ENCODE measurements at regions not wholly inside any gene's neighbourhood (a gene's known extent, or its start where the extent isn't known, plus 50 kb on each side); places are given as distances from the start of the nearest gene placed in this dataset.

DNA sequence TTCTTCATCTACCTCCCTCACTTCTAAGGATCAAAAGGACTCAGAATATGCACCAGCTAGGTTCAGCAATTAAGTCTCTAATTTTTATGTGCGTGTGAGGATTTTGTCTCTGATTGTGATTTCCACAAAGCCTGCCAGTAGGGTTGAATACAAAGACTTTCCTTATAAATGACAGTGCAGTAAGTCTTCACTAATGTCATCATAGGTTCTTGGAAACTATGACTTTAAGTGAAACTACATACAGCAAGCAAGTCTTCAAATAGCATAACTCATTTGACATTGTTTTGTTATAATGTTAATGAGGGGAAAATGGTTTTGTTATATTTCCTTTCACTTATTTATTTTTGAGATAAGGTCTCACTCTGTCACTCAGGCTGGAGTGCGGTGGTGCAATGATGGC, 526.3 kb upstream of the DCC start:
- Mint-ChIP-seq H3K27me3 (ENCODE audit: low read depth) (peaks cover 2% of the 10 kb centered on the region), H3K36me3 (ENCODE audit: low read depth) (no peaks in the 10 kb centered on the region), H3K4me3 (no peak overlapping the region), H3K9me3 (no peaks in the 10 kb centered on the region), H3K27ac (no peak overlapping the region), H3K4me1 (ENCODE audit: low read depth) (no peaks in the 10 kb centered on the region)
- intact Hi-C loops (cut with micrococcal nuclease), result no loop called here
- DNase-seq, result no peak
- CTCF ChIA-PET, result no interaction called here

DNA sequence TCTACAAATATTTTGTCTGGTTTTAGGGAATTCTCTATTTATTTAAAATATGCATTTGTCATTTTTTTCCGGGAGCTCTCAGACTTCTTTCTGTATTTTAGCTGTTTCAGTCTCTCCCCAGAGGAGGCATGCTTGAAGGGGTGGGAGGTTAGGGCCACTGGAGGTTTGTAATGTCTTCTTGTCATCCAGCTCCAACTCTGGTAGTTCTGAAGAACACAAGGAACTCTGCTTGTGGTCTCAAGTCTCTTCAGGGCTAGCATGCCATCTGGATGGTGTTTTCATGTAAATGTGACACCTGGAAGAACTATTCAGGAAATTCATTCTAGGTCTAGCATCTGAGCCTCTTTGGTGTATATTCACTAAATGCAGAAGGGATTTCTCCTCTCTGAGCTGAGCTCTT, 518.4 kb upstream of the DCC start:
- Mint-ChIP-seq H3K27me3 (ENCODE audit: low read depth) (no peaks in the 10 kb centered on the region), H3K27ac (no peak overlapping the region), H3K4me1 (ENCODE audit: low read depth) (no peaks in the 10 kb centered on the region), H3K9me3 (no peaks in the 10 kb centered on the region), H3K4me3 (no peak overlapping the region), H3K36me3 (ENCODE audit: low read depth) (no peaks in the 10 kb centered on the region)
- DNase-seq, result no peak
- intact Hi-C loops (cut with micrococcal nuclease), result no loop called here
- CTCF ChIA-PET, result no interaction called here

GRCh38 chr18:51824746-51825145, 515.3 kb upstream of the DCC start:
- no peak overlapping the region for H3K27ac Mint-ChIP-seq
- intact Hi-C loops (cut with micrococcal nuclease), result no loop called here
- CTCF ChIA-PET, result no interaction called here

GRCh38 chr18:51833850-51834249, 506.1 kb upstream of the DCC start:
- H3K4me1 Mint-ChIP-seq (ENCODE audit: low read depth), result no peaks in the 10 kb centered on the region
- no peaks in the 10 kb centered on the region for H3K36me3 Mint-ChIP-seq (ENCODE audit: low read depth)
- no peak overlapping the region for H3K27ac Mint-ChIP-seq
- DNase-seq, result no peak
- intact Hi-C loops (cut with micrococcal nuclease), result no loop called here
- H3K4me3 Mint-ChIP-seq, result no peak overlapping the region
- CTCF ChIA-PET, result no interaction called here
- H3K27me3 Mint-ChIP-seq (ENCODE audit: low read depth), result no peaks in the 10 kb centered on the region
- H3K9me3 Mint-ChIP-seq, result peaks cover 2% of the 10 kb centered on the region

More at GRCh38 chr18:51824746-51825145, 515.3 kb upstream of the DCC start:
- no peak for DNase-seq
- Mint-ChIP-seq H3K4me1 (ENCODE audit: low read depth) (no peaks in the 10 kb centered on the region), H3K9me3 (peaks cover 5% of the 10 kb centered on the region), H3K27me3 (ENCODE audit: low read depth) (no peaks in the 10 kb centered on the region), H3K4me3 (no peak overlapping the region), H3K36me3 (ENCODE audit: low read depth) (peaks cover 3% of the 10 kb centered on the region)

DNA sequence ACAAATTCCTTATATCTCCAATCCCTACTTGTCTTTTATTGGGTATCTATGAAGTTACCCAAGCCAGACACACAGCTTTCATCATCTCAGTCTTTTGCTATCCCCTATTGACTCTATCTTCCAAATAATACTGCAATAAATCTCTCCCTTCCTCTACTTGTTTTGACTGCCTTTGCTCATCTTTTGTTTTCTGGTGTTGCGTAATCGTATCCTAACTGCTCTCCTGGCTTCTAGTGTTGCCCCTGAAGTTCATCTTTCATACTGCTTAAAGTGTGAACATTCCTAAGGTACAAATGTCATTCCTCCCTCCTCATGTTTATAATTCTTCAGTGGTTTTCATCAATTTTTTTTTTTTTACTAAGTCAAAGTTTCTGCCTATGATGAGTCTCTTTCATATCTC, 491.3 kb upstream of the DCC start:
- Mint-ChIP-seq H3K4me1 (ENCODE audit: low read depth) (no peaks in the 10 kb centered on the region), H3K9me3 (peaks cover 14% of the 10 kb centered on the region), H3K36me3 (ENCODE audit: low read depth) (no peaks in the 10 kb centered on the region), H3K27ac (no peak overlapping the region), H3K4me3 (no peak overlapping the region), H3K27me3 (ENCODE audit: low read depth) (no peaks in the 10 kb centered on the region)
- CTCF ChIA-PET, result no interaction called here
- DNase-seq, result no peak
- intact Hi-C loops (cut with micrococcal nuclease), result no loop called here

GRCh38 chr18:51852681-51853080, 487.3 kb upstream of the DCC start:
- CTCF ChIA-PET, result no interaction called here
- intact Hi-C loops (cut with micrococcal nuclease), result no loop called here
- no peak overlapping the region for H3K4me3 Mint-ChIP-seq
- no peaks in the 10 kb centered on the region for H3K36me3 Mint-ChIP-seq (ENCODE audit: low read depth)
- H3K4me1 Mint-ChIP-seq (ENCODE audit: low read depth), result no peaks in the 10 kb centered on the region
- peaks cover 7% of the 10 kb centered on the region for H3K9me3 Mint-ChIP-seq
- DNase-seq, result no peak
- H3K27me3 Mint-ChIP-seq (ENCODE audit: low read depth), result no peaks in the 10 kb centered on the region
- H3K27ac Mint-ChIP-seq, result no peak overlapping the region

DNA sequence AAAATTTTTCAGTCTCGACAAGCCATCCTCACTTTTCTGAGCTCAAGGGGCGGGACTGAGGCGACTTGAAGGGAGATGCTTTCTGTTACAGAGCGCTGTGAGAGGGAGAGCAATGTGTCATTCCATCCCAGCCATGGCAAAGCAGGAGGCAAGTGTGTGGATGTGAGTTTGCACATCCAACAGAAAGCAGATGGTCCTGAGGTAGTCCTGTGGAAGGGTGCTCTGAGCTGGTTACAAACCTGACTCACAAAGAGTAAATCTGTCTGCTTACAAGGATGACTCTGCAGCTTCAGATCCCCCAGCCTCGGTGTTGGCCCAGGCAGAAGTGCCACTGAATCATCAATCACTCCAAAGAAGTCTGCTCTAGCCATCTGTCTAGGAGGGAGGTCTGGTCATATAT, 482.0 kb upstream of the DCC start:
- CTCF ChIA-PET, result no interaction called here
- Mint-ChIP-seq H3K9me3 (no peaks in the 10 kb centered on the region), H3K27me3 (ENCODE audit: low read depth) (no peaks in the 10 kb centered on the region), H3K4me3 (no peak overlapping the region), H3K4me1 (ENCODE audit: low read depth) (no peaks in the 10 kb centered on the region), H3K27ac (no peak overlapping the region), H3K36me3 (ENCODE audit: low read depth) (no peaks in the 10 kb centered on the region)
- intact Hi-C loops (cut with micrococcal nuclease), result no loop called here
- DNase-seq, result no peak

DNA sequence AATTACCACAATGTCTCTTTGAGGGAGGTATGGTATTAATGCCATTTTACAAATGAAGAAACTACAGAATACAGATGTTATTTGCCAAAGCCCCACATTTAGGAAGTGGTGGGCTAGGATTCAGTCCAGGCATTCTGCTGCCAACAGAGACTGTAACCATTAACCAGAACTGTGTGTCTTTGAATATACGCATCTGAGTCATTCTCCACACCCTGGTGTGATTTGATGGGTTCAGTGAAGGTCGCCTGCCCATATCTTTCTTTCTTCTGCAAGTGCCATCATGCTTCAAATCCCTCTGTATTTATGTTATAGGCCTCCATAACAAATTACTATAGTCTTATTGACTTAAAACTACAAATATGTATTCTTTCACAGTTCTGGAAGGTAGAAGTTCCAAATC, 479.0 kb upstream of the DCC start:
- CTCF ChIA-PET, result no interaction called here
- Mint-ChIP-seq H3K27me3 (ENCODE audit: low read depth) (no peaks in the 10 kb centered on the region), H3K4me3 (no peak overlapping the region), H3K36me3 (ENCODE audit: low read depth) (no peaks in the 10 kb centered on the region), H3K4me1 (ENCODE audit: low read depth) (no peaks in the 10 kb centered on the region), H3K27ac (no peak overlapping the region), H3K9me3 (no peaks in the 10 kb centered on the region)
- intact Hi-C loops (cut with micrococcal nuclease), result no loop called here
- no peak for DNase-seq

DNA sequence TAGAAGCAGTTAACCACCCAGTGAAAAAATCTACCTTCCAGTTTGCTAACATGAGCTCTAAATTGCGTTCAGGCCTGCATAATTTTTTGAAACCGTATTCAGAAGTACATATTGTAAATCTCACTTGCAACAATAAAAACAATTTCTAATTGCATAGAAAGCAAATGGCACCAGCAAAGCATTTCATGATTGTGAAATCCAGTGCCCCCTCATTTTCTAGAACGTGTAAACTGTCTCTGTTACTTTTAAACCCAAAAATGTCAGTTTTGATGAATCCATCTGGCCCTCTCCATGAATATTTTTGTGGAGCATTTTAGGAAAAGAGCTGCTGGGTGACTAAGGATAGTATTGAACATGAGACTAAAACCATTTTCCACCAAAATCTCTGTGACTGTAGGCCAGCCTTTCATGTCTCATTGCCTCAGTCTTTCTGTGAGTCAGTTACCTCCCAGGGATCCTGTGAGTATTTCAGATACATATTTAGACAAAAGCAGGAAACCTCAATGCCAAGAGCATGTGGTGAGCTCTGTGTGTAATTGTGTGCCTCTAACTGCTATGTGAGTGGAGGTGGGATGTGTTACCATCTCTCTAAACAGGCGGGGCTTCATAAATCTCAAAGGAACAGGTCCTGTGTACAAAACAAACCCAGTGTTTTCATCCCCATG, 477.8 kb upstream of the DCC start:
- no peaks in the 10 kb centered on the region for H3K27me3 Mint-ChIP-seq (ENCODE audit: low read depth)
- H3K36me3 Mint-ChIP-seq (ENCODE audit: low read depth), result no peaks in the 10 kb centered on the region
- no peak overlapping the region for H3K27ac Mint-ChIP-seq
- DNase-seq, result no peak
- CTCF ChIA-PET, result no interaction called here
- H3K9me3 Mint-ChIP-seq, result peaks cover 2% of the 10 kb centered on the region
- H3K4me1 Mint-ChIP-seq (ENCODE audit: low read depth), result no peaks in the 10 kb centered on the region
- no peak overlapping the region for H3K4me3 Mint-ChIP-seq
- intact Hi-C loops (cut with micrococcal nuclease), result no loop called here

GRCh38 chr18:51864219-51864965, 475.6 kb upstream of the DCC start:
- Mint-ChIP-seq H3K4me1 (ENCODE audit: low read depth) (no peaks in the 10 kb centered on the region), H3K27me3 (ENCODE audit: low read depth) (no peaks in the 10 kb centered on the region), H3K27ac (no peak overlapping the region), H3K9me3 (peaks cover 4% of the 10 kb centered on the region), H3K36me3 (ENCODE audit: low read depth) (no peaks in the 10 kb centered on the region), H3K4me3 (no peak overlapping the region)
- CTCF ChIA-PET, result no interaction called here
- no peak for DNase-seq
- intact Hi-C loops (cut with micrococcal nuclease), result no loop called here

DNA sequence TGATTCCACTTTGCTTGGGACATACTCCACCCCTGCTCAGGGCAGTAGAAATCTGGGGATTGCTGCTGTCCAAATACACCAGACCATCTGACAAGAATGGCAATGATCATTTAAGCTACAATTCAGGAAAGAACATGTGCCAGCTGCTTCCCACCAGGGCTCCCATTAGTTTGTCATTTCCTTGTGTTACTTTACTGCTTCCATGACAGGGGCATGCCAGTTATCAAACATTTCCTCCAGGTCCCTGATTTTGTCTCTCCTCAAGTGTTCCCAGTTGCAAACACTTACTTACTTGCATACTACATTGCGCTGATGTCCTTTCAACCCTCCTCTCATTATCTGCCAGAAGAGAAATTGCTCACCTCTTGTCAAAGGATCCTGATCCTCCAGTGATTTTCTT, 474.5 kb upstream of the DCC start:
- Mint-ChIP-seq H3K27ac (no peak overlapping the region), H3K36me3 (ENCODE audit: low read depth) (no peaks in the 10 kb centered on the region), H3K9me3 (peaks cover 8% of the 10 kb centered on the region), H3K27me3 (ENCODE audit: low read depth) (no peaks in the 10 kb centered on the region), H3K4me1 (ENCODE audit: low read depth) (no peaks in the 10 kb centered on the region), H3K4me3 (no peak overlapping the region)
- no peak for DNase-seq
- intact Hi-C loops (cut with micrococcal nuclease), result no loop called here
- CTCF ChIA-PET, result no interaction called here

DNA sequence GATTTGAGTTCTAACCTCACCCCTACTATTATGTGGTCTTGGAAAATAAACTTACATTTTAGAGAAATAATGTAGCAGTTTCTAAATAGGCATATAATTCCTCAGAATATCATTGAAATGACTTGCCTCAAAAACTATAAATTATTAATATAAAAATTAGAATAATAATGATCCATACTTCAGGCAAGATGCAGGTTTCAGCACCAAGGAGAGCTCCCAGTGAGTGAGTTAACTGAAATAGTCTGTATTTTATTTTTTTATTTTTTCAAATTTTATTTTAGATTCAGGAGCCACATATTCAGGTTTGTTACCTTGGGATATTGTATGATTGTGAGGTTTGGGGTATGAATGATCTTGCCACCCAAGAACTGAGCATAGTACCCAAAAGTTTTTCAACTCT, 472.2 kb upstream of the DCC start:
- H3K36me3 Mint-ChIP-seq (ENCODE audit: low read depth), result no peaks in the 10 kb centered on the region
- CTCF ChIA-PET, result no interaction called here

GRCh38 chr18:51878724-51879123, 461.3 kb upstream of the DCC start:
- Mint-ChIP-seq H3K4me1 (ENCODE audit: low read depth) (no peaks in the 10 kb centered on the region), H3K4me3 (no peak overlapping the region), H3K36me3 (ENCODE audit: low read depth) (no peaks in the 10 kb centered on the region), H3K27me3 (ENCODE audit: low read depth) (no peaks in the 10 kb centered on the region), H3K9me3 (peaks cover 3% of the 10 kb centered on the region), H3K27ac (no peak overlapping the region)
- CTCF ChIA-PET, result no interaction called here
- DNase-seq, result no peak
- intact Hi-C loops (cut with micrococcal nuclease), result no loop called here

More for the DNA sequence above, 472.2 kb upstream of the DCC start:
- Mint-ChIP-seq H3K27ac (no peak overlapping the region), H3K9me3 (peaks cover 8% of the 10 kb centered on the region), H3K27me3 (ENCODE audit: low read depth) (no peaks in the 10 kb centered on the region), H3K4me1 (ENCODE audit: low read depth) (no peaks in the 10 kb centered on the region), H3K4me3 (no peak overlapping the region)
- DNase-seq, result peak; percentile 22
- intact Hi-C loops (cut with micrococcal nuclease), result no loop called here
